ENCODE measurements at regions not wholly inside any gene's neighbourhood (a gene's known extent, or its start where the extent isn't known, plus 50 kb on each side); places are given as distances from the start of the nearest gene placed in this dataset.

DNA sequence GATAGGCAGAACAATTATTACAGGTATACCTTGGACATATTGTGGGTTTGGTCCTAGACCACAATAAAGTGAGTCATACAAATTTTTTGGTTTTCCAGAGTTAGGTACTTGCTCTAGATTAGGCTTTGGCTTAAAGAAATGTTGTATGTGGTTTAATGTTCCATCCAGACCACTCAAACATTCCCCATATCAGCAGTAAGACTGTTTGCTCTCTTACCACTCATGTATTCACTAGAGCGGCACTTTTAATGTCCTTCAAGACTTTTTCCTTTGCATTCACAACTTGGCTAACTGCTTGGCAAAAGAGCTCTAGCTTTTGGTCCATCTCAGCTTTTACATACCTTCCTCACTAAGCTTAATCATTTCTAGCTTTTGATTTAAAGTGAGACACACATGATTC is 250.5 kb upstream of the SETMAR start:
- no peak overlapping the region for H3K4me3 ChIP-seq (ENCODE audit: low read depth, low read length)
- in situ Hi-C loops (cut with HindIII; ENCODE audit: low sequenced_read_pairs) = no loop called here
- no peak for DNase-seq (ENCODE audit: low read depth)
- TF ChIP-seq CTCF (IDR thresholded peaks at IDR 0.05; ENCODE audit: low read depth, low read length, missing control alignments) = no peak

DNA sequence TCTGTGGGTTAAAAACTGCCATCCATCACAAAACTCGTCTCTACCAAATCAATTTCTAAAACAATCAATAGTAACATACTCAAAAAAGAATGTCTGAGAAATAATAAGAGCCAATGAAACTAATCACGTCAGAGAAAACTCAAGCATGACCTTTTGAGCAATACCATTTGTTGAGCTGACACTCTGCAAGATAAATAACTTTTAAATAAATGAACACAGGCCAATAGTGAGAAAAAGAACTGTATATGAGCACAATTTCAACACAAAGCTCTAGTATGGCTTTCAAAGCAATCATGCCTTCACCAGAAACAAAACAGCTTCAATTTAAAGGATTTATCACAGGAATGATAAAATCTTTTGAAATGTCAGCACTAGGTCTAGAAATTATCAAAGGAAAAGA is 249.2 kb upstream of the SETMAR start:
- no peak overlapping the region for H3K4me3 ChIP-seq (ENCODE audit: low read depth, low read length)
- TF ChIP-seq CTCF (IDR thresholded peaks at IDR 0.05; ENCODE audit: low read depth, low read length, missing control alignments) = no peak
- in situ Hi-C loops (cut with HindIII; ENCODE audit: low sequenced_read_pairs) = no loop called here
- DNase-seq (ENCODE audit: low read depth) = no peak

DNA sequence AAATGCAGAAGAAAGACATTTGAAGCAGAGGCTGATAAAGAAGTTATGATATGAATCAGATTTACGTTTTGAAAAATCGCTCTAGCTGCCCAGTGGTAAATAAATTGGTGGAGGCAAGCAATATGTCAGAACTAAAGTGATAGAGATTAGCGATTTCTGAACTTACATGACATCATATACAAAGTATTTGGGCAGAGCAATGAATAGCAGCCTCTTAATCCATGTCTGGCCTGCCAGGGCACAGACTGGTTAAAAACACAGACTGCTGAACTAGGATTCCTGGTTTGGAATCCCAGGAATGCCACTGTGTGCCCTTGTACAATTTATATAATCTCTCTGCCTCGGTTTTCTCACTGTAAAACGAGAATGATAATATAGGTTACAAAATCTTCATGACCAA is 243.1 kb upstream of the SETMAR start:
- H3K4me3 ChIP-seq (ENCODE audit: low read depth, low read length) = no peak overlapping the region
- DNase-seq (ENCODE audit: low read depth) = no peak
- no peak for TF ChIP-seq CTCF (IDR thresholded peaks at IDR 0.05; ENCODE audit: low read depth, low read length, missing control alignments)
- in situ Hi-C loops (cut with HindIII; ENCODE audit: low sequenced_read_pairs) = no loop called here

- H3K4me3 ChIP-seq (ENCODE audit: low read depth, low read length) = no peak overlapping the region
- no peak for DNase-seq (ENCODE audit: low read depth)
- TF ChIP-seq CTCF (IDR thresholded peaks at IDR 0.05; ENCODE audit: low read depth, low read length, missing control alignments) = no peak
- in situ Hi-C loops (cut with HindIII; ENCODE audit: low sequenced_read_pairs) = no loop called here
Measured at GRCh38 chr3:4060603-4061002, 242.6 kb upstream of the SETMAR start.

- TF ChIP-seq CTCF (IDR thresholded peaks at IDR 0.05; ENCODE audit: low read depth, low read length, missing control alignments) = no peak
- in situ Hi-C loops (cut with HindIII; ENCODE audit: low sequenced_read_pairs) = no loop called here
- DNase-seq (ENCODE audit: low read depth) = no peak
- no peak overlapping the region for H3K4me3 ChIP-seq (ENCODE audit: low read depth, low read length)
Measured at GRCh38 chr3:4061195-4061594, 242.0 kb upstream of the SETMAR start.

- no peak for TF ChIP-seq CTCF (IDR thresholded peaks at IDR 0.05; ENCODE audit: low read depth, low read length, missing control alignments)
- in situ Hi-C loops (cut with HindIII; ENCODE audit: low sequenced_read_pairs) = no loop called here
Measured at GRCh38 chr3:4061783-4062360, 241.3 kb upstream of the SETMAR start.

GRCh38 chr3:4062621-4063020 is 240.5 kb upstream of the SETMAR start:
- TF ChIP-seq CTCF (IDR thresholded peaks at IDR 0.05; ENCODE audit: low read depth, low read length, missing control alignments) = no peak
- DNase-seq (ENCODE audit: low read depth) = no peak
- H3K4me3 ChIP-seq (ENCODE audit: low read depth, low read length) = no peak overlapping the region
- in situ Hi-C loops (cut with HindIII; ENCODE audit: low sequenced_read_pairs) = no loop called here

More at GRCh38 chr3:4061783-4062360, 241.3 kb upstream of the SETMAR start:
- no peak overlapping the region for H3K4me3 ChIP-seq (ENCODE audit: low read depth, low read length)
- no peak for DNase-seq (ENCODE audit: low read depth)
